ENCODE measurements at regions not wholly inside any gene's neighbourhood (a gene's known extent, or its start where the extent isn't known, plus 50 kb on each side); places are given as distances from the start of the nearest gene placed in this dataset.

DNA sequence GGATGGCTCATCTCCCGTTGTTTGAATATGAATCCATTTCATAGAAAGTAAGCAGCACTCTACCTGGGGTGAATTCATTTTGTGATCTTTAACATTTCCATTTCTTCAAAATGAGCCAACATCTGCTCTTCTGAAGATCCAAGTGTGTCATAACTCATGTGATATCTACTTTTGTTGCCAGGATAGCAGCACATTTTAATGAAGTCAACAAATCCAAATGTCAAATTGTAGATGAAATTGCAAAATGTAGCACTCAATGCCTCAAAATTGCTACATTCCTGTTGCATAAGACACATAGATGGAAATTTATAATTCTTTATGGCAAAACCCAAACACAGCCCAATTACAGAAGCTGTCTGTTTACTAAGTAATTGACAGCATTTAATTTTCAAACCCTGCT is 360.7 kb downstream of the TMX3 start:
- TF ChIP-seq, protein P1, sequence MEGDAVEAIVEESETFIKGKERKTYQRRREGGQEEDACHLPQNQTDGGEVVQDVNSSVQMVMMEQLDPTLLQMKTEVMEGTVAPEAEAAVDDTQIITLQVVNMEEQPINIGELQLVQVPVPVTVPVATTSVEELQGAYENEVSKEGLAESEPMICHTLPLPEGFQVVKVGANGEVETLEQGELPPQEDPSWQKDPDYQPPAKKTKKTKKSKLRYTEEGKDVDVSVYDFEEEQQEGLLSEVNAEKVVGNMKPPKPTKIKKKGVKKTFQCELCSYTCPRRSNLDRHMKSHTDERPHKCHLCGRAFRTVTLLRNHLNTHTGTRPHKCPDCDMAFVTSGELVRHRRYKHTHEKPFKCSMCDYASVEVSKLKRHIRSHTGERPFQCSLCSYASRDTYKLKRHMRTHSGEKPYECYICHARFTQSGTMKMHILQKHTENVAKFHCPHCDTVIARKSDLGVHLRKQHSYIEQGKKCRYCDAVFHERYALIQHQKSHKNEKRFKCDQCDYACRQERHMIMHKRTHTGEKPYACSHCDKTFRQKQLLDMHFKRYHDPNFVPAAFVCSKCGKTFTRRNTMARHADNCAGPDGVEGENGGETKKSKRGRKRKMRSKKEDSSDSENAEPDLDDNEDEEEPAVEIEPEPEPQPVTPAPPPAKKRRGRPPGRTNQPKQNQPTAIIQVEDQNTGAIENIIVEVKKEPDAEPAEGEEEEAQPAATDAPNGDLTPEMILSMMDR (conservative IDR thresholded peaks at IDR 0.05) = no peak
- no peak for TF ChIP-seq EZH2 (IDR thresholded peaks at IDR 0.05; ENCODE audit: low read depth)
